ENCODE measurements at regions not wholly inside any gene's neighbourhood (a gene's known extent, or its start where the extent isn't known, plus 50 kb on each side); places are given as distances from the start of the nearest gene placed in this dataset.

GRCh38 chr3:180828723-180829408 lies 83.6 kb upstream of the FXR1 start:
- intact Hi-C loops (cut with DNase I), result no loop called here
- no peak for DNase-seq (ENCODE audit: low spot score)

GRCh38 chr3:180829409-180830405 lies 82.8 kb upstream of the FXR1 start:
- no peak for DNase-seq (ENCODE audit: low spot score)
- intact Hi-C loops (cut with DNase I), result no loop called here

- no peak for DNase-seq (ENCODE audit: low spot score)
- intact Hi-C loops (cut with DNase I), result no loop called here
These were observed 77.0 kb upstream of the FXR1 start for GRCh38 chr3:180835501-180835900.

GRCh38 chr3:180836766-180837165 lies 75.7 kb upstream of the FXR1 start:
- DNase-seq (ENCODE audit: low spot score), result no peak
- intact Hi-C loops (cut with DNase I), result no loop called here

GRCh38 chr3:180854887-180855286 lies 57.6 kb upstream of the FXR1 start:
- DNase-seq (ENCODE audit: low spot score), result no peak
- intact Hi-C loops (cut with DNase I), result no loop called here

- no peak for DNase-seq (ENCODE audit: low spot score)
- intact Hi-C loops (cut with DNase I), result no loop called here
These were observed 57.1 kb upstream of the FXR1 start for GRCh38 chr3:180855364-180855763.

- intact Hi-C loops (cut with DNase I), result no loop called here
- DNase-seq (ENCODE audit: low spot score), result no peak
These were observed 56.5 kb upstream of the FXR1 start for GRCh38 chr3:180855956-180856355.

- no peak for DNase-seq (ENCODE audit: low spot score)
- intact Hi-C loops (cut with DNase I), result no loop called here
These were observed 52.2 kb upstream of the FXR1 start for GRCh38 chr3:180860180-180860858.

Data from cardiac septum (tissue), 1 donor.